ENCODE measurements at regions not wholly inside any gene's neighbourhood (a gene's known extent, or its start where the extent isn't known, plus 50 kb on each side); places are given as distances from the start of the nearest gene placed in this dataset.
"Not testable (repeated sequence)": the region's sequence is repeated elsewhere in the genome, so short reads cannot be mapped to it uniquely, and the experiment has no call there.

GRCh38 chr11:10956884-10957283 is 99.0 kb upstream of the ZBED5 start:
- H3K36me3 ChIP-seq (ENCODE audit: control insufficient read depth in 2 of 2, insufficient read depth in 2 of 2, low read length in 1 of 2); H3K4me1 ChIP-seq (ENCODE audit: control insufficient read depth in 2 of 2, insufficient read depth in 2 of 2, low read length in 2 of 2); H3K27ac ChIP-seq (ENCODE audit: low read depth in 1 of 2, low read length in 1 of 2); DNase-seq (ENCODE audit: low read depth in 6 of 9, low spot score in 9 of 9); H3K9me3 ChIP-seq (ENCODE audit: control insufficient read depth in 2 of 2, insufficient read depth in 1 of 2, low read length in 1 of 2); H3K4me3 ChIP-seq (ENCODE audit: low read length in 2 of 2); H3K27me3 ChIP-seq (ENCODE audit: control insufficient read depth in 2 of 2, insufficient read depth in 1 of 2, low read length in 1 of 2): not testable (repeated sequence)
- 57% methylated on average over 1 of the region's 1 CpG for WGBS

- DNase-seq (ENCODE audit: low read depth in 6 of 9, low spot score in 9 of 9), result no peak
- H3K9me3 ChIP-seq (ENCODE audit: control insufficient read depth in 2 of 2, insufficient read depth in 1 of 2, low read length in 1 of 2), result peaks cover 0 to 3% of the 10 kb centered on the region in 2 donors
- no peaks in the 10 kb centered on the region for H3K27me3 ChIP-seq (ENCODE audit: control insufficient read depth in 2 of 2, insufficient read depth in 1 of 2, low read length in 1 of 2)
- H3K27ac ChIP-seq (ENCODE audit: low read depth in 1 of 2, low read length in 1 of 2), result no peak overlapping the region
- H3K36me3 ChIP-seq (ENCODE audit: control insufficient read depth in 2 of 2, insufficient read depth in 2 of 2, low read length in 1 of 2), result no peaks in the 10 kb centered on the region
- WGBS, result 95% methylated on average over 1 of the region's 1 CpG
- no peak overlapping the region for H3K4me3 ChIP-seq (ENCODE audit: low read length in 2 of 2)
- no peaks in the 10 kb centered on the region for H3K4me1 ChIP-seq (ENCODE audit: control insufficient read depth in 2 of 2, insufficient read depth in 2 of 2, low read length in 2 of 2)
Measured at GRCh38 chr11:10955616-10956015, 97.8 kb upstream of the ZBED5 start.

- DNase-seq (ENCODE audit: low read depth in 6 of 9, low spot score in 9 of 9), result no peak
- H3K36me3 ChIP-seq (ENCODE audit: control insufficient read depth in 2 of 2, insufficient read depth in 2 of 2, low read length in 1 of 2), result no peaks in the 10 kb centered on the region
- 95% methylated on average over 3 of the region's 3 CpGs for WGBS
- H3K4me3 ChIP-seq (ENCODE audit: low read length in 2 of 2), result no peak overlapping the region
- peaks cover 0 to 3% of the 10 kb centered on the region in 2 donors for H3K9me3 ChIP-seq (ENCODE audit: control insufficient read depth in 2 of 2, insufficient read depth in 1 of 2, low read length in 1 of 2)
- H3K27ac ChIP-seq (ENCODE audit: low read depth in 1 of 2, low read length in 1 of 2), result no peak overlapping the region
- H3K27me3 ChIP-seq (ENCODE audit: control insufficient read depth in 2 of 2, insufficient read depth in 1 of 2, low read length in 1 of 2), result no peaks in the 10 kb centered on the region
- no peaks in the 10 kb centered on the region for H3K4me1 ChIP-seq (ENCODE audit: control insufficient read depth in 2 of 2, insufficient read depth in 2 of 2, low read length in 2 of 2)
Measured at GRCh38 chr11:10954184-10954583, 96.3 kb upstream of the ZBED5 start.

GRCh38 chr11:10952872-10953271 is 95.0 kb upstream of the ZBED5 start:
- Histone ChIP-seq H3K4me1 (ENCODE audit: control insufficient read depth in 2 of 2, insufficient read depth in 2 of 2, low read length in 2 of 2) (no peaks in the 10 kb centered on the region), H3K9me3 (ENCODE audit: control insufficient read depth in 2 of 2, insufficient read depth in 1 of 2, low read length in 1 of 2) (peaks cover 0 to 3% of the 10 kb centered on the region in 2 donors), H3K36me3 (ENCODE audit: control insufficient read depth in 2 of 2, insufficient read depth in 2 of 2, low read length in 1 of 2) (no peaks in the 10 kb centered on the region), H3K27me3 (ENCODE audit: control insufficient read depth in 2 of 2, insufficient read depth in 1 of 2, low read length in 1 of 2) (no peaks in the 10 kb centered on the region), H3K27ac (ENCODE audit: low read depth in 1 of 2, low read length in 1 of 2) (no peak overlapping the region), H3K4me3 (ENCODE audit: low read length in 2 of 2) (no peak overlapping the region)
- no peak for DNase-seq (ENCODE audit: low read depth in 6 of 9, low spot score in 9 of 9)
- 63% methylated on average over 1 of the region's 1 CpG for WGBS

GRCh38 chr11:10947935-10948334 is 90.1 kb upstream of the ZBED5 start:
- H3K36me3 ChIP-seq (ENCODE audit: control insufficient read depth in 2 of 2, insufficient read depth in 2 of 2, low read length in 1 of 2); H3K4me3 ChIP-seq (ENCODE audit: low read length in 2 of 2); H3K27ac ChIP-seq (ENCODE audit: low read depth in 1 of 2, low read length in 1 of 2); DNase-seq (ENCODE audit: low read depth in 6 of 9, low spot score in 9 of 9); H3K9me3 ChIP-seq (ENCODE audit: control insufficient read depth in 2 of 2, insufficient read depth in 1 of 2, low read length in 1 of 2); H3K4me1 ChIP-seq (ENCODE audit: control insufficient read depth in 2 of 2, insufficient read depth in 2 of 2, low read length in 2 of 2); H3K27me3 ChIP-seq (ENCODE audit: control insufficient read depth in 2 of 2, insufficient read depth in 1 of 2, low read length in 1 of 2): not testable (repeated sequence)
- 96% methylated on average over 1 of the region's 1 CpG for WGBS

GRCh38 chr11:10946072-10946471 is 88.2 kb upstream of the ZBED5 start:
- no peak for DNase-seq (ENCODE audit: low read depth in 6 of 9, low spot score in 9 of 9)
- no peaks in the 10 kb centered on the region for H3K4me1 ChIP-seq (ENCODE audit: control insufficient read depth in 2 of 2, insufficient read depth in 2 of 2, low read length in 2 of 2)
- H3K36me3 ChIP-seq (ENCODE audit: control insufficient read depth in 2 of 2, insufficient read depth in 2 of 2, low read length in 1 of 2), result no peaks in the 10 kb centered on the region
- no peaks in the 10 kb centered on the region for H3K9me3 ChIP-seq (ENCODE audit: control insufficient read depth in 2 of 2, insufficient read depth in 1 of 2, low read length in 1 of 2)
- 87% methylated on average over 1 of the region's 1 CpG for WGBS
- H3K4me3 ChIP-seq (ENCODE audit: low read length in 2 of 2), result no peak overlapping the region
- no peak overlapping the region for H3K27ac ChIP-seq (ENCODE audit: low read depth in 1 of 2, low read length in 1 of 2)
- H3K27me3 ChIP-seq (ENCODE audit: control insufficient read depth in 2 of 2, insufficient read depth in 1 of 2, low read length in 1 of 2), result no peaks in the 10 kb centered on the region

GRCh38 chr11:10945196-10945595 is 87.3 kb upstream of the ZBED5 start:
- Histone ChIP-seq H3K36me3 (ENCODE audit: control insufficient read depth in 2 of 2, insufficient read depth in 2 of 2, low read length in 1 of 2) (no peaks in the 10 kb centered on the region), H3K4me1 (ENCODE audit: control insufficient read depth in 2 of 2, insufficient read depth in 2 of 2, low read length in 2 of 2) (no peaks in the 10 kb centered on the region), H3K9me3 (ENCODE audit: control insufficient read depth in 2 of 2, insufficient read depth in 1 of 2, low read length in 1 of 2) (no peaks in the 10 kb centered on the region), H3K4me3 (ENCODE audit: low read length in 2 of 2) (no peak overlapping the region), H3K27ac (ENCODE audit: low read depth in 1 of 2, low read length in 1 of 2) (no peak overlapping the region), H3K27me3 (ENCODE audit: control insufficient read depth in 2 of 2, insufficient read depth in 1 of 2, low read length in 1 of 2) (no peaks in the 10 kb centered on the region)
- 94% methylated on average over 2 of the region's 2 CpGs for WGBS
- no peak for DNase-seq (ENCODE audit: low read depth in 6 of 9, low spot score in 9 of 9)

- H3K9me3 ChIP-seq (ENCODE audit: control insufficient read depth in 2 of 2, insufficient read depth in 1 of 2, low read length in 1 of 2), result no peaks in the 10 kb centered on the region
Measured at GRCh38 chr11:10943968-10944367, 86.1 kb upstream of the ZBED5 start.

GRCh38 chr11:10942620-10943019 is 84.8 kb upstream of the ZBED5 start:
- H3K4me1 ChIP-seq (ENCODE audit: control insufficient read depth in 2 of 2, insufficient read depth in 2 of 2, low read length in 2 of 2), result no peaks in the 10 kb centered on the region
- H3K9me3 ChIP-seq (ENCODE audit: control insufficient read depth in 2 of 2, insufficient read depth in 1 of 2, low read length in 1 of 2), result no peaks in the 10 kb centered on the region
- H3K4me3 ChIP-seq (ENCODE audit: low read length in 2 of 2), result no peak overlapping the region
- no peak overlapping the region for H3K27ac ChIP-seq (ENCODE audit: low read depth in 1 of 2, low read length in 1 of 2)
- 92% methylated on average over 3 of the region's 3 CpGs for WGBS
- H3K27me3 ChIP-seq (ENCODE audit: control insufficient read depth in 2 of 2, insufficient read depth in 1 of 2, low read length in 1 of 2), result no peaks in the 10 kb centered on the region
- H3K36me3 ChIP-seq (ENCODE audit: control insufficient read depth in 2 of 2, insufficient read depth in 2 of 2, low read length in 1 of 2), result no peaks in the 10 kb centered on the region
- no peak for DNase-seq (ENCODE audit: low read depth in 6 of 9, low spot score in 9 of 9)

More at GRCh38 chr11:10943968-10944367, 86.1 kb upstream of the ZBED5 start:
- Histone ChIP-seq H3K4me1 (ENCODE audit: control insufficient read depth in 2 of 2, insufficient read depth in 2 of 2, low read length in 2 of 2) (no peaks in the 10 kb centered on the region), H3K4me3 (ENCODE audit: low read length in 2 of 2) (no peak overlapping the region), H3K27me3 (ENCODE audit: control insufficient read depth in 2 of 2, insufficient read depth in 1 of 2, low read length in 1 of 2) (no peaks in the 10 kb centered on the region), H3K27ac (ENCODE audit: low read depth in 1 of 2, low read length in 1 of 2) (no peak overlapping the region), H3K36me3 (ENCODE audit: control insufficient read depth in 2 of 2, insufficient read depth in 2 of 2, low read length in 1 of 2) (no peaks in the 10 kb centered on the region)
- 96% methylated on average over 2 of the region's 2 CpGs for WGBS
- no peak for DNase-seq (ENCODE audit: low read depth in 6 of 9, low spot score in 9 of 9)

GRCh38 chr11:10941871-10942270 is 84.0 kb upstream of the ZBED5 start:
- H3K4me3 ChIP-seq (ENCODE audit: low read length in 2 of 2), result no peak overlapping the region
- DNase-seq (ENCODE audit: low read depth in 6 of 9, low spot score in 9 of 9), result no peak
- H3K27ac ChIP-seq (ENCODE audit: low read depth in 1 of 2, low read length in 1 of 2), result no peak overlapping the region
- WGBS, result 97% methylated on average over 1 of the region's 1 CpG
- H3K9me3 ChIP-seq (ENCODE audit: control insufficient read depth in 2 of 2, insufficient read depth in 1 of 2, low read length in 1 of 2), result no peaks in the 10 kb centered on the region
- no peaks in the 10 kb centered on the region for H3K27me3 ChIP-seq (ENCODE audit: control insufficient read depth in 2 of 2, insufficient read depth in 1 of 2, low read length in 1 of 2)
- no peaks in the 10 kb centered on the region for H3K36me3 ChIP-seq (ENCODE audit: control insufficient read depth in 2 of 2, insufficient read depth in 2 of 2, low read length in 1 of 2)
- H3K4me1 ChIP-seq (ENCODE audit: control insufficient read depth in 2 of 2, insufficient read depth in 2 of 2, low read length in 2 of 2), result no peaks in the 10 kb centered on the region

All from thymus (tissue), 11 donors.